Lower leg skin (tissue), 4 donors: ENCODE measurements at regions not wholly inside any gene's neighbourhood (a gene's known extent, or its start where the extent isn't known, plus 50 kb on each side); places are given as distances from the start of the nearest gene placed in this dataset.

Source experiments
- DNase-seq, 2 donors: peaks; one replicate each; pipeline ENCODE4 v3.0.0-alpha.2; 2019; ENCODE audit warnings: low spot score in 2 of 2
- H3K4me3 ChIP-seq: fragments of 200-600 bp; sonication (generic); 2 replicates; pipeline ENCODE4 v1.5.1; 2017; ENCODE audit warnings: mild to moderate bottlenecking, low read depth; ENCODE audit not compliant: poor library complexity, severe bottlenecking
- POLR2A ChIP-seq, 2 donors: fragments of 450-650 bp; IDR thresholded peaks; one replicate each; pipeline ENCODE4 v1.6.1; 2016 to 2017; ENCODE audit warnings: antibody characterized with exemption in 2 of 2, mild to moderate bottlenecking in 1 of 2, moderate library complexity in 1 of 2
- WGBS, 2 donors: methylation state at CpG; one replicate each; pipeline ENCODE4 v1.1.5; 2018; 5-methylcytosine and 5-hydroxymethylcytosine counted together
- intact Hi-C: fragments of 100-400 bp; cut with DNase I; formaldehyde crosslinking; loops from one replicate; pipeline ENCODE4 v1.15.0; 2023; ENCODE audit warnings: low total_unique reads
- TF ChIP-seq, protein P1 (sequence below), 3 donors: fragments of 450-650 bp; IDR thresholded peaks; one replicate each; pipeline ENCODE4 v1.5.1; 2016; ENCODE audit warnings: antibody characterized with exemption in 3 of 3, mild to moderate bottlenecking in 3 of 3, moderate library complexity in 2 of 3

GRCh38 chr9:109976303-109976702 is 196.3 kb downstream of the PALM2AKAP2 start:
- intact Hi-C loops: no loop called here
- TF ChIP-seq POLR2A (IDR thresholded peaks at IDR 0.05): no peak
- TF ChIP-seq, protein P1, sequence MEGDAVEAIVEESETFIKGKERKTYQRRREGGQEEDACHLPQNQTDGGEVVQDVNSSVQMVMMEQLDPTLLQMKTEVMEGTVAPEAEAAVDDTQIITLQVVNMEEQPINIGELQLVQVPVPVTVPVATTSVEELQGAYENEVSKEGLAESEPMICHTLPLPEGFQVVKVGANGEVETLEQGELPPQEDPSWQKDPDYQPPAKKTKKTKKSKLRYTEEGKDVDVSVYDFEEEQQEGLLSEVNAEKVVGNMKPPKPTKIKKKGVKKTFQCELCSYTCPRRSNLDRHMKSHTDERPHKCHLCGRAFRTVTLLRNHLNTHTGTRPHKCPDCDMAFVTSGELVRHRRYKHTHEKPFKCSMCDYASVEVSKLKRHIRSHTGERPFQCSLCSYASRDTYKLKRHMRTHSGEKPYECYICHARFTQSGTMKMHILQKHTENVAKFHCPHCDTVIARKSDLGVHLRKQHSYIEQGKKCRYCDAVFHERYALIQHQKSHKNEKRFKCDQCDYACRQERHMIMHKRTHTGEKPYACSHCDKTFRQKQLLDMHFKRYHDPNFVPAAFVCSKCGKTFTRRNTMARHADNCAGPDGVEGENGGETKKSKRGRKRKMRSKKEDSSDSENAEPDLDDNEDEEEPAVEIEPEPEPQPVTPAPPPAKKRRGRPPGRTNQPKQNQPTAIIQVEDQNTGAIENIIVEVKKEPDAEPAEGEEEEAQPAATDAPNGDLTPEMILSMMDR (IDR thresholded peaks at IDR 0.05): no peak
- H3K4me3 ChIP-seq: no peak overlapping the region
- DNase-seq: no peak

- WGBS, 2 donors: 95 to 96% methylated on average over 2 of the region's 2 CpGs
Observed at GRCh38 chr9:109977521-109977920, 197.5 kb downstream of the PALM2AKAP2 start.

DNA sequence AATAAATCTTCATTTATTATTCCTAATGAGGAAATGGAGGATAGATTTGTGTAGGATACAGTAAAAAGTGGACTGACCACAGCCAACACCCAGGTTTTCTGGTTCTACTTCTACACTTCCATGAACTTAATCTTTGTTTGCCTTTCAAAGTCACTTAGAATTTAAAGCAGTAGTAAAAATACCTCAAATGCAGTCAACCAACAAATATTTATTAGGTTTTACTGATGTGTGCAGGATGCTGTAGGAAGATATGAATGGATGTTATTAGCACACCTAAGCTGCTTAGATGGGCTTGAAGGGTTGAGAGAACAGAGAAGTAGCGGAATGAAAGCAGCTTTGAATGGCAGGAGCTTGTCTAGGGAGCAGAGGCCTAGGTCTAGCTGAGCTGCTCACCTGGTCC is 201.1 kb downstream of the PALM2AKAP2 start:
- intact Hi-C loops: no loop called here
- TF ChIP-seq, protein P1 (IDR thresholded peaks at IDR 0.05): no peak
- TF ChIP-seq POLR2A (IDR thresholded peaks at IDR 0.05): no peak
- no peak overlapping the region for H3K4me3 ChIP-seq
- DNase-seq: no peak
- WGBS, 2 donors: 37 to 100% methylated on average over 1 of the region's 1 CpG

More at GRCh38 chr9:109977521-109977920, 197.5 kb downstream of the PALM2AKAP2 start:
- no peak overlapping the region for H3K4me3 ChIP-seq
- no peak for DNase-seq
- TF ChIP-seq POLR2A (IDR thresholded peaks at IDR 0.05): no peak
- intact Hi-C loops: no loop called here

- no peak for TF ChIP-seq POLR2A (IDR thresholded peaks at IDR 0.05)
- TF ChIP-seq, protein P1 (IDR thresholded peaks at IDR 0.05): no peak
- intact Hi-C loops: no loop called here
- DNase-seq: no peak
- H3K4me3 ChIP-seq: no peak overlapping the region
- WGBS, 2 donors: 46% methylated on average over 1 of the region's 1 CpG
Observed at GRCh38 chr9:109986521-109986991, 206.6 kb downstream of the PALM2AKAP2 start.

GRCh38 chr9:109989296-109989695 is 209.3 kb downstream of the PALM2AKAP2 start:
- no peak for TF ChIP-seq POLR2A (IDR thresholded peaks at IDR 0.05)
- TF ChIP-seq, protein P1 (IDR thresholded peaks at IDR 0.05): no peak
- no peak for DNase-seq
- no peak overlapping the region for H3K4me3 ChIP-seq
- WGBS, 2 donors: 88 to 95% methylated on average over 3 of the region's 3 CpGs
- intact Hi-C loops: no loop called here

DNA sequence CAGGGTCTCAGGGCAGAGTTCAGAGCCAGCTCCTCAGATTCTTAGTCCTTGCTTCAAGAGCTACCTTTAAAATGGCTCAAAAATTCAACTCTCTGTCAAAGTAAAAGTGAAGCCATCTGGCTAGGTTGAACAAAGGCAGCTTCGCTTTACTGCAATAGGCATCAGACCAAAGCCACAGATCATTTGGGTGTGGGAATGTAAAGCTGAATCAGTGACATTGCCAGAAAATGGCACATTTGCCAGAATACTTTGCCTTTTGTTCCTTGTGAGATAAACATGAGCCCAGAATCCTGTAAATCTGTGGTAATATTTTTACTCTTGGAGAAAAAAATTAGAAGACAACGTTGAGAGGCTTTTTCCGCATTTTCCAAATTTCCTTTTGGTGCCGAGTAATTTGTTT is 210.5 kb downstream of the PALM2AKAP2 start:
- 67 to 79% methylated on average over 4 of the region's 4 CpGs for WGBS, 2 donors
- DNase-seq: no peak
- no peak overlapping the region for H3K4me3 ChIP-seq
- TF ChIP-seq, protein P1 (IDR thresholded peaks at IDR 0.05): no peak
- no peak for TF ChIP-seq POLR2A (IDR thresholded peaks at IDR 0.05)
- intact Hi-C loops: no loop called here
